NCI-H2107 treated with DMSO at 0.1 percent for 48 hours (cell line): ENCODE measurements at regions not wholly inside any gene's neighbourhood (a gene's known extent, or its start where the extent isn't known, plus 50 kb on each side); places are given as distances from the start of the nearest gene placed in this dataset.
"Not testable (repeated sequence)": the region's sequence is repeated elsewhere in the genome, so short reads cannot be mapped to it uniquely, and the experiment has no call there.

Experiments used
- DNase-seq: peaks from one replicate; lab custom pipeline; 2025; ENCODE audit not compliant: unreplicated experiment; lab: John Stamatoyannopoulos, UW

GRCh38 chr2:111441614-111442013 lies 320.9 kb downstream of the BCL2L11 start:
- DNase-seq, result not testable (repeated sequence)

- not testable (repeated sequence) for DNase-seq
Measured at GRCh38 chr2:111442767-111443454, 322.2 kb downstream of the BCL2L11 start.

DNA sequence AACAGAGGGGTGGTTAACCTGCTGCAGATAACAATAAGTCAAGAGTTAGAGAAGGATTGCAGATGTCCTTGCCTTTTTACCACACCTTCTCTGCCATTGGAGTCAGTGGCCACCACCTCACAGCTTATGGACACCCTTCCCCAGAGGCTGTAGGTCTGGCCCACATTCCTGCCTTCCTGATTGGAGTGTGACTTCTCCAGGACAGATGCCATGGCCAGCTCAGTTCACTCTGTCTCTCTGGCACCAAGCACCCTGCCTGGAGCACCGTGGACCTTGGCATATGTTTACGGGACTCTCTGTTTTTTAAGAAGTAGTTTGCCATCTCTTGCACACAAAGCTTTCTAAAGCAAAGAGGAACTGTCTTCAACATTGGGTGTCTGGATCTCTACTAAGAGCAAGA lies 323.8 kb downstream of the BCL2L11 start:
- DNase-seq, result not testable (repeated sequence)

DNA sequence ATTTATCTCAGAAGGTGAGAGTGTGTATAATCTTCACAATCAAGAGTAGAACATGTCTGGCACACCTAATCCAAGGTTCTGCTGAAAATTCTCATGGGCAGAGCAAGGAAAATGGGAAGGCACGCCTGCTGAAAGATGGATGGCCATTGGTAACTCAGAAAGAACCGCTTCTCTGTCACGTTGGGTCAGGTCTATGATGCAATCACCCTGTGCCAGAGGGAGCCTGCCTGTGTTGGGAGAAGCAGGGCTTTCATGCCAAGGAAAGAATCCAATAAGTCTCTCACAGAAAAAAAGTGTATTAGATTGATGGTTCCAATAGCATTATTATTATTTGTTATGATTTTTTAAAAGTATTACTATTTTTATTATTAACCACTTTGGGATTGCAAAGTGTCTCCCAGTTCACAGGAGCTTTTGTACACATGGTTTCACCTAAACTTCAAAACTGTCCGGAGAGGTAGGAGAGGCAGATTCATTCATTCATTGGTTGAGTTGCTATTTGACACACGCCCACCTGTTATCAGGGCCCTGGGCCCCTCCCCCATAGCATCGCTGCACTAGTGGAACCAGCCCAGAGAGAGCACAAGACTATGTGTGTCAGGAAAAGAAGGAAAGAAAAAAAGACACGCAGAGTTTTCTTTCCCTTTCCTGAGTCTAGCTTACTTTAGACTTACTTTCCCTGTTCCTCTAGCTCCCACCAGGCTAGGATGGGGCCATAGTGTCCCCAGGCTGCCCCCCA lies 324.6 kb downstream of the BCL2L11 start:
- not testable (repeated sequence) for DNase-seq

DNA sequence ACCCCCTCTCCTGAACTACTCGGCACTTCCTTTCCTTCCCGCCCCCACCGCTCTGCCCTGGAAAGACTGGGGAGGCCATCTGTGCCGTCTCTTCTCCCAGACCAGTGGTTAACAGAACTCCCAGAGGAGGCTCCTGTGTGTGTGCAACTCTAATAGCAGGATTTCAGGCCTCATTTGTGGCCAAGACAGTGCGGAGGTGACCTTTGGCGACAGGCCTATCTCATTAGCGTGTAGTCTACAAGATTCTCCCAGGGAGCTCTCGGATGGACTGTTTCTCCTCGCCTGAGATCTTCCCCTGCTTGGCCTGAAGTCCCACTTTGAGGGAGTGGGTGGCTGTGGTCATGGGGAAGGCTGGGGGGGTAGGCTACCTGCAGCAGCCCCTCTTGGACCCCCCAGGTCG lies 325.2 kb downstream of the BCL2L11 start:
- DNase-seq, result not testable (repeated sequence)

DNA sequence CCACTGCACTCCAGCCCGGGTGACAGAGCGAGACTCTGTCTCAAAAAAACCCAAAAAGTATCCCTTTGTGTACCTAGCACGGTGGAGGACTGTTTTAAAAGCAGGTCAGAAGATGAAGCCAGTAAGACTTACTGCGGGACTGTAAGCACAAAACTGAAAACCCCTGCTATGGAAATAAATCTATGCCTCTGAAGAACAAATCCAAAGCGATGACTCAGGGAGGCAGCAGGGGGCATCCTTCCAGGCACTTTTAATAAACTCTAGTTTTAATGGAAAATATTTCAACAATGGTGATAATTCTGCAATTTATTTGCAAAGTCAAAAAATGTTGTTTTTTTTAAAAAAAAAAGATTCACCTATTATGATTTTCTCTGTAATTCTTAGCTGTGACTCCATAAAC lies 326.8 kb downstream of the BCL2L11 start:
- DNase-seq, result not testable (repeated sequence)

DNA sequence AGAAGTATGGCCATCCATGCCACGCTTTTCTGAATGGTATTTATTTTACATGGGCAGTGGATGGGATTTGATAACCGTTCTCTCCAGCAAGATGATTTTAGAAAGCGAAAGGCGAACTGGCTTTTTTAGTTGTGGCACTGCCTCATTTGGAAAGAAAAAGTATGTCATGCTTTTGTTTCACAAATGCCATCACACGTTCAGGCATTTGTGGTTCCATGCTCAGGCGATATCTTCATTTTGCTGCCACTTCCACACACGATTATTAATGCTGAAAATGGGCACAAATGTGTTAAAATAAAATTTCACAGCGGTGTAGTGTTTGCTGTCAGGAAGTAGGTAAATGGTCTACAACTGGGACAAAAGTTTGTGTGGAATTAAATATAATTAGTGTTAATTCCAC lies 328.1 kb downstream of the BCL2L11 start:
- not testable (repeated sequence) for DNase-seq

GRCh38 chr2:111450526-111450925 lies 329.8 kb downstream of the BCL2L11 start:
- DNase-seq, result not testable (repeated sequence)

DNA sequence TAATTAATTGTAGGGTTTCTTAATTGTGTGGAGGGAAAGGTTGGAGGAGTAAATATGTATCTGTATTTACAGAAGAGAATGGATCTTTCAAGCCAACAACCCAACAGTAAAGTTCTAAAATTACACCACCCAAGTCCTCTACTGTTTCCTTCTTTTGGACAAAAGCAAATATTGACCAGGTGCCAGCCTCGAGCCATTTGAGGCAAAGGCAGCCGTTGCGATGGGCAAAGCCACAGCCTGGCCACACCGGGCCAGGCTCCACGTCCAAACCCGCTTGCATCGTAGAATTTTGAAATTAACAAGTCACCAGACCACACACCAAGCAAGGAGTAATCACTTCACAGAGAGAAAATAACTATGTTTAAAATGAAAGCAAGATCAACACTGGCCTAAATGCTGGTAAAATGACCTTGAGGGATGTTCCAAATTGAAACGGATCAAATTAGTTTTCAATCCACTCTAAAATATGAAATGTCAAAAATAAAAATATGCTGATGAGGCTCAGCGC lies 331.0 kb downstream of the BCL2L11 start:
- DNase-seq, result not testable (repeated sequence)

GRCh38 chr2:111452208-111452607 lies 331.5 kb downstream of the BCL2L11 start:
- DNase-seq, result not testable (repeated sequence)

GRCh38 chr2:111453308-111453707 lies 332.6 kb downstream of the BCL2L11 start:
- DNase-seq, result not testable (repeated sequence)

DNA sequence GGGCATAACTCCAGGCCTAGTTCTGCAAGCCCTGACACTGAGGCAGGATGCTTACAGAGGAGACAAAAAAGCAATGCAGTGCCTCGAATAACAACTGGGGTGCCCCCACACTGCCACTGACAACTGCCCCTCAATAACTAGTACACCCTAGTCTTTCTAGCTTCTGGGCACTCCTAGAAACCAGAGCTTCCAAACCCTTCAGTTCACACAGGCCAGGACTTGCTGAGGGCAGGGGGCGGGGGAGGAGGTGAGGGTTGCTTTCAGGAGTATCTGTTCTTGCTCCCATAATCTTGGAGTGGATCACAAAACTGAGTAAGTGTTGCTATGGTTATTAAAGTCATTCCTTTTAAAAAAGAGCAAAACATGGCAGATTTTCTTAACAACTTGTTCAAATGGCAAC lies 333.1 kb downstream of the BCL2L11 start:
- not testable (repeated sequence) for DNase-seq

GRCh38 chr2:111454404-111454803 lies 333.7 kb downstream of the BCL2L11 start:
- DNase-seq, result not testable (repeated sequence)

DNA sequence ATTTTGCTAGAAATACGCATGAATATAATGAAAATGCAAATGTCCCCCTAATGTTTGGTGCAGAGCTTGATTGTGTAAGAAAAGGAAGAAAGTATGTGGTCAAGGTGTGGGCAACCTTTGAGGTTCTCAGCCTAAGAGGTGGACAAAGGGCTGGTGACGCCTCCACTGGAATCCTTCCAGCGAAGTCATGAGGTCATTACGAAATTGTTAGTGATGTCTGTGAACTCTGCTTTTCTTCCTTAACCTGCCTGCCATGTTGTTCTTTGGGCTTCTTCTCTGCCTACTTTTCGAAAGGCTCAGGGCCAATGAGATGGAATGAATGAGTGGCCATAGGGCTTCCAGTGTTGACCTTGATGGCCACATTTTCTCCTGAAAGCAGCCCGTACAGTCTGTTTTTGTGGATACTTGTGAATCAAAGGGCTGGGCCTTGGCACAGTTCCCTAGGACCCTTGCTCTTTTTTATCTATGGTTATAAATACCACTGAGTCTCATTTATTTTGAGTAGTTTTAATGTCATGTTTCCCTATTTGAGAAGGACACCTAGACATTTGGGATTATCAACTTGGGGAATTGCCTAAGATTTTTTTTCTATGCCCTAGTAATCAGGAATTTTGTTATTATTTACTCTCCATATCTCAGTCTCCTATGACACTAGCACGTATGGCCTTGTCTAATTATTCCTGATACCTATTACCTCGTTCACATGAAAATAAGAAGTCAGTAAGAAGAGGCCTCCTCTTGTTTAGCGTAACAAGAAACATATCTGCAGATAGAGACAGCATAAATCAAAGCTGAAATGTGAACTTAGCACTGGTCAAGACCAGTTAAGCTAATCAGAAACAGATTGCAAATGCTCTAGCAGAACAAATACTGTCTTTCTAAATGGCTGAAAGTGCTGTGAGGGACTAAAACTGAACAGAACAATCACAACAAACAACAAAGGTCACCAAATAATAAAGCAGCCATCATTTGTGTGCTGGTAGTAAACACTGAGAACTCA lies 334.6 kb downstream of the BCL2L11 start:
- not testable (repeated sequence) for DNase-seq

GRCh38 chr2:111457191-111457590 lies 336.5 kb downstream of the BCL2L11 start:
- DNase-seq, result not testable (repeated sequence)

DNA sequence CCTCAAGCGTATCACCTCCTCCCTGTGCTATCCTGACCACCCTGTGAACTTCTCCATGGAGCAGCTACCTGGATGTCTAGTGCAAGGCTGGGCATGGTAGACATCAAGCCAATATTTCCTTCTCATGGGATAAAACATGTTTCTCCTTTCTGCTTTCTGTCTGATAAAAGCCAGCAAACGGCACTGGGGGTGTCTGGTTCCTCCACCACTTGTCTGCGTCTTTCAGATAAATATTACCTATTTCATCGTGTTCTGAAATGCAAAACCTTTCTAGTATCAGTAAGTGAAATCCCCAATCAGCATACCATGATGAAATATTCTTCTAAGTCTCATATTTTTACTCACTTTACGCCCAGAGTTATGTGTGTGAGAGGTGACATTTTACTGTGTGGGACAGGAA lies 340.2 kb downstream of the BCL2L11 start:
- DNase-seq, result not testable (repeated sequence)

GRCh38 chr2:111461831-111462230 lies 341.1 kb downstream of the BCL2L11 start:
- not testable (repeated sequence) for DNase-seq

DNA sequence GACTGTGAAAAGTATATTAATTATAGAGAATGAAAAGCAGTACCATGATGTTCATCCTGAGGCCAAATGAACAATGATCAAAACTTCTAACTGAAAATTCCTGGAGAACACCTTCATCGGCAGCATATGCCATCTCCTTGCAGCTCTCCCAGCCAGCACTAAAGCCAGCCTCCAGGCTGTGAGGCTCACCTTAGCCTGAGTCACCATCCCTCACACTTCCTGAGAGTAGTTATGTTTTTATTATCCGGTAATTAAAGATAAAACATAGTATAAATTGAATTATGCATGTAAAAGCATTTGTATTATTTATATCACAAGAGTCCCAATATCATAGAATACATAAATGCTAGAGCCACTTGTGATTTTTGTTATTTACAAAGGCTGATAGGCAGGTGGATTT lies 341.9 kb downstream of the BCL2L11 start:
- DNase-seq, result not testable (repeated sequence)

- DNase-seq, result not testable (repeated sequence)
Measured at GRCh38 chr2:111463238-111463848, 342.6 kb downstream of the BCL2L11 start.

- DNase-seq, result not testable (repeated sequence)
Measured at GRCh38 chr2:111463956-111464355, 343.2 kb downstream of the BCL2L11 start.
